Suprapubic skin (tissue), 4 donors: ENCODE measurements at regions not wholly inside any gene's neighbourhood (a gene's known extent, or its start where the extent isn't known, plus 50 kb on each side); places are given as distances from the start of the nearest gene placed in this dataset.

Experiments
- EP300 ChIP-seq: sonication (generic); formaldehyde crosslinking; IDR thresholded peaks from one replicate; pipeline ENCODE4 v1.6.1; 2017; ENCODE audit warnings: antibody characterized with exemption
- POLR2A ChIP-seq, 2 donors: fragments of 450-650 bp; IDR thresholded peaks; one replicate each; pipeline ENCODE4 v1.6.1; 2017; ENCODE audit warnings: antibody characterized with exemption in 2 of 2, mild to moderate bottlenecking in 2 of 2, moderate library complexity in 2 of 2
- POLR2AphosphoS5 ChIP-seq, 3 donors: sonication (generic); formaldehyde crosslinking; IDR thresholded peaks; one replicate each; pipeline ENCODE4 v1.6.1; 2017; ENCODE audit warnings: antibody characterized with exemption in 3 of 3
- TF ChIP-seq, protein P1 (sequence below), 2 donors: fragments of 200-600 bp in 1 of 2; fragments of 450-650 bp in 1 of 2; sonication (generic) in 1 of 2; IDR thresholded peaks; one replicate each; pipeline ENCODE4 v1.5.1; 2016 to 2019; ENCODE audit warnings: antibody characterized with exemption in 2 of 2, mild to moderate bottlenecking in 1 of 2, moderate library complexity in 1 of 2

GRCh38 chr12:115811045-115811444 is 466.4 kb downstream of the MED13L start:
- TF ChIP-seq POLR2AphosphoS5 (IDR thresholded peaks at IDR 0.05) (no peak), EP300 (no peak), POLR2A (IDR thresholded peaks at IDR 0.05) (no peak)
- TF ChIP-seq, protein P1, sequence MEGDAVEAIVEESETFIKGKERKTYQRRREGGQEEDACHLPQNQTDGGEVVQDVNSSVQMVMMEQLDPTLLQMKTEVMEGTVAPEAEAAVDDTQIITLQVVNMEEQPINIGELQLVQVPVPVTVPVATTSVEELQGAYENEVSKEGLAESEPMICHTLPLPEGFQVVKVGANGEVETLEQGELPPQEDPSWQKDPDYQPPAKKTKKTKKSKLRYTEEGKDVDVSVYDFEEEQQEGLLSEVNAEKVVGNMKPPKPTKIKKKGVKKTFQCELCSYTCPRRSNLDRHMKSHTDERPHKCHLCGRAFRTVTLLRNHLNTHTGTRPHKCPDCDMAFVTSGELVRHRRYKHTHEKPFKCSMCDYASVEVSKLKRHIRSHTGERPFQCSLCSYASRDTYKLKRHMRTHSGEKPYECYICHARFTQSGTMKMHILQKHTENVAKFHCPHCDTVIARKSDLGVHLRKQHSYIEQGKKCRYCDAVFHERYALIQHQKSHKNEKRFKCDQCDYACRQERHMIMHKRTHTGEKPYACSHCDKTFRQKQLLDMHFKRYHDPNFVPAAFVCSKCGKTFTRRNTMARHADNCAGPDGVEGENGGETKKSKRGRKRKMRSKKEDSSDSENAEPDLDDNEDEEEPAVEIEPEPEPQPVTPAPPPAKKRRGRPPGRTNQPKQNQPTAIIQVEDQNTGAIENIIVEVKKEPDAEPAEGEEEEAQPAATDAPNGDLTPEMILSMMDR (IDR thresholded peaks at IDR 0.05): no peak
